ENCODE measurements at regions not wholly inside any gene's neighbourhood (a gene's known extent, or its start where the extent isn't known, plus 50 kb on each side); places are given as distances from the start of the nearest gene placed in this dataset.

DNA sequence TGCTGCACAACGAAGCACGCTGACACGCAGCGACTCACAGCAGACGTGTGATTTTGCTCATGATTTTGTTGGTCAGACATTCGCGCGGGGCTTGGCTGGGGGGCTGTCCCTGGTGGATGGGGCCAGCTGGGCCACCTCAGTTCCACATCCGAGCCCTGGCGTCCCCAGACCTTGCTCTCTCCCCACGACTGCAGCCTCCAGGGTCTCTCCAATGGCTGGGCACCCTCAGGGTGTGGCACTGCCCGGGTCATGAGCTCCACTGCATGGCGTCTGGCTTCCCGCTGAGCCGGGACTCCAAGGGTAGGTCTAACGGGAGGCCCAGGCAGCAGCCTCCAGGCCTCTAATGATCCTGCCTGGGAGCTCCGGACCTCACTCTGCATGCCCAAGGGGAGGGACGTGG lies 173.0 kb upstream of the AJAP1 start (continued):
- no peak for TF ChIP-seq CTCF (IDR thresholded peaks at IDR 0.05; ENCODE audit: low read depth, low read length, missing input control)
- no peak for TF ChIP-seq FOXA1 (IDR thresholded peaks at IDR 0.05)
- no peak for TF ChIP-seq TAF1 (conservative IDR thresholded peaks at IDR 0.05)
- no peak for TF ChIP-seq GABPA (IDR thresholded peaks at IDR 0.05 in 1 of 2, conservative IDR thresholded peaks at IDR 0.05 in 1 of 2)
- TF ChIP-seq SP1 (IDR thresholded peaks at IDR 0.05): no peak
- TF ChIP-seq ZBTB33 (IDR thresholded peaks at IDR 0.05): no peak
- no peak for TF ChIP-seq FOXA2 (IDR thresholded peaks at IDR 0.05)
- no peak for TF ChIP-seq RXRA (IDR thresholded peaks at IDR 0.05)
- TF ChIP-seq NR2F2 (IDR thresholded peaks at IDR 0.05): no peak
- TF ChIP-seq HNF4A (conservative IDR thresholded peaks at IDR 0.05): no peak

DNA sequence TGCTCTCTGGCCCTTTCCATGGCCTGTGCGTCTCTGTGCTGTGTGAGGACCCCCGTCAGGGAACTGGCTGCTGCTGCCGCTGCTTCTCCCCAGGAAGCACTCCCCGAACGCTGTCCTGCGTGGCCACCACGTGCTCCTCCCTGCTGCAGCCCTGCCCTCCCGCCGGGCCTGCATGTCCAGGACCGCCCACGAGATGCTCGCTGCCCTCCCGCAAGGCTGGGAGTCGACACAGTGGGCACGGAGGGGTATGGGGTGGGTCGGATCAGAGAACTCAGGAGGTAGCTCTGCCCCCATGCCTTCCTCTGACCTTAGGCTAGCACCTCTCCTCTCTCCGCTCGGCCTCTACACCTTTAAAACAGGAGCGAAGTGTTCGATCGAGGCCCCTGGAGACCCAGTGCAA lies 171.9 kb upstream of the AJAP1 start:
- Histone ChIP-seq H3K9ac (ENCODE audit: low read depth in 1 of 2, low read length in 2 of 2) (no peak overlapping the region), H3K27ac (ENCODE audit: low read depth in 1 of 2, low read length in 2 of 2) (no peak overlapping the region), H3K9me3 (ENCODE audit: control insufficient read depth in 4 of 4, low read length in 3 of 4) (no peaks in the 10 kb centered on the region), H3K4me1 (ENCODE audit: control insufficient read depth in 4 of 4, insufficient read depth in 4 of 4, low read length in 3 of 4) (no peaks in the 10 kb centered on the region), H3K27me3 (ENCODE audit: control insufficient read depth in 4 of 4, insufficient read depth in 4 of 4, low read length in 3 of 4) (no peaks in the 10 kb centered on the region), H3K4me3 (ENCODE audit: low read depth in 1 of 3, low read length in 3 of 3) (no peak overlapping the region), H3K36me3 (ENCODE audit: control insufficient read depth in 4 of 4, insufficient read depth in 3 of 4, low read depth in 1 of 4, low read length in 3 of 4) (no peaks in the 10 kb centered on the region)
- no peak for TF ChIP-seq MAX (IDR thresholded peaks at IDR 0.05)
- no peak for TF ChIP-seq ATF3 (IDR thresholded peaks at IDR 0.05)
- TF ChIP-seq FOXA2 (IDR thresholded peaks at IDR 0.05): no peak
- TF ChIP-seq TAF1 (conservative IDR thresholded peaks at IDR 0.05): no peak
- no peak for TF ChIP-seq HNF4A (conservative IDR thresholded peaks at IDR 0.05)
- no peak for TF ChIP-seq YY1 (IDR thresholded peaks at IDR 0.05)
- WGBS: 87% methylated on average over 21 of the region's 21 CpGs
- no peak for DNase-seq (ENCODE audit: low spot score)

- WGBS: 69% methylated on average over 8 of the region's 8 CpGs
- H3K27ac ChIP-seq (ENCODE audit: low read depth in 1 of 2, low read length in 2 of 2): no peak overlapping the region
- no peak for DNase-seq (ENCODE audit: low spot score)
- H3K27me3 ChIP-seq (ENCODE audit: control insufficient read depth in 4 of 4, insufficient read depth in 4 of 4, low read length in 3 of 4): no peaks in the 10 kb centered on the region
- H3K9me3 ChIP-seq (ENCODE audit: control insufficient read depth in 4 of 4, low read length in 3 of 4): no peaks in the 10 kb centered on the region
- H3K9ac ChIP-seq (ENCODE audit: low read depth in 1 of 2, low read length in 2 of 2): no peak overlapping the region
- H3K4me1 ChIP-seq (ENCODE audit: control insufficient read depth in 4 of 4, insufficient read depth in 4 of 4, low read length in 3 of 4): no peaks in the 10 kb centered on the region
- H3K36me3 ChIP-seq (ENCODE audit: control insufficient read depth in 4 of 4, insufficient read depth in 3 of 4, low read depth in 1 of 4, low read length in 3 of 4): no peaks in the 10 kb centered on the region
- H3K4me3 ChIP-seq (ENCODE audit: low read depth in 1 of 3, low read length in 3 of 3): no peak overlapping the region
- no peak for TF ChIP-seq ATF3 (IDR thresholded peaks at IDR 0.05)
- no peak for TF ChIP-seq FOXA2 (IDR thresholded peaks at IDR 0.05)
- no peak for TF ChIP-seq FOXA1 (IDR thresholded peaks at IDR 0.05)
- no peak for TF ChIP-seq YY1 (IDR thresholded peaks at IDR 0.05)
- no peak for TF ChIP-seq RXRA (IDR thresholded peaks at IDR 0.05)
- no peak for TF ChIP-seq HNF4G (IDR thresholded peaks at IDR 0.05)
- TF ChIP-seq RAD21 (IDR thresholded peaks at IDR 0.05): no peak
- TF ChIP-seq JUND (IDR thresholded peaks at IDR 0.05): no peak
- no peak for TF ChIP-seq ZBTB33 (IDR thresholded peaks at IDR 0.05)
- no peak for TF ChIP-seq MAX (IDR thresholded peaks at IDR 0.05)
- no peak for TF ChIP-seq GABPA (IDR thresholded peaks at IDR 0.05 in 1 of 2, conservative IDR thresholded peaks at IDR 0.05 in 1 of 2)
- no peak for TF ChIP-seq NR2F2 (IDR thresholded peaks at IDR 0.05)
- no peak for TF ChIP-seq SP1 (IDR thresholded peaks at IDR 0.05)
- no peak for TF ChIP-seq CTCF (IDR thresholded peaks at IDR 0.05; ENCODE audit: low read depth, low read length, missing input control)
- TF ChIP-seq TAF1 (conservative IDR thresholded peaks at IDR 0.05): no peak
- no peak for TF ChIP-seq EGR1 (IDR thresholded peaks at IDR 0.05; ENCODE audit: low read depth in 2 of 2)
Measured at GRCh38 chr1:4483021-4483625, 171.3 kb upstream of the AJAP1 start.
